ENCODE measurements at regions not wholly inside any gene's neighbourhood (a gene's known extent, or its start where the extent isn't known, plus 50 kb on each side); places are given as distances from the start of the nearest gene placed in this dataset.

DNA sequence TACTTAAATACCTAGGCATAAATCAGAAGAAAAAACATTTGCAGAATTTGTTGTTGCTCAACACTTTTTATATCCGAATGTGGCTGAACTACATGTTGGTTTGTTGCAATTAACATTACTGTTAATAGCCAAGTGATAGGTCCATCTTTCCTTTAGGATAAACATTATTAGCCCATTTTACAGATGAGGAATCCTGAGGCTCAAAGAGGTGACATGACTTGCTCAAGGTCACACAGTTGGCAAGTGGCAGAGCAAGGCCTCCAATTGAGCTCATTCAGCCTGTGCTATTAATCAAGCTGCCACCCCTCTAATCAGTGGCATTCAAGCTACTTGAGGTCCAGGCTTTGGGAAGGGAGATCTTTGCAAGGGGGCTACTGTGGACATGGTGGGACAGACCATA, 125.8 kb upstream of the ATP2B2 start:
- TF ChIP-seq CTCF (IDR thresholded peaks at IDR 0.05; ENCODE audit: low read depth, low read length) (no peak), EZH2phosphoT487 (IDR thresholded peaks at IDR 0.05; ENCODE audit: low read depth) (no peak)
- no peaks in the 10 kb centered on the region for H3K79me2 ChIP-seq (ENCODE audit: low read length)
- no peaks in the 10 kb centered on the region for H4K20me1 ChIP-seq (ENCODE audit: insufficient read depth, low read length)

DNA sequence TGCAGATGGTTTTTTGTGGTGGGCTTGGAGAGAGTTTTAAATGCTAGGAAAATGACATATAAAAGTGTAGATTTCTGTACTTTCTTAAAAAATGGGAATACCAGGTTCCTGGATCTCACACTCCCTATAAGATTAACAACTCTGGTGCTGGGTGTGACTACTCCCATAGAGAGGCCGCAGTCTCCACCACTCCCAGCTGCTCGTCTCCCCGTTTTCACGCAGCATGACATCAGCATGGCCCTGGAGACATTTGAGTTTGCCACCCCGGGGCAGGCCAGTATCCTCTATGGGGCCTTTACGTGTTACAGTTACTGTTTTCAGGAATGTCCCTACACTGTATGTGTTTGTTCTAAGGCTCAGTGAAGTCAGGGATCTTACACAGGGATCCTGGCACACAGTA, 126.7 kb upstream of the ATP2B2 start:
- Histone ChIP-seq H3K4me1 (ENCODE audit: low read length) (no peaks in the 10 kb centered on the region), H3K79me2 (ENCODE audit: low read length) (no peaks in the 10 kb centered on the region), H3K9ac (ENCODE audit: low read length) (no peak overlapping the region), H3K27me3 (ENCODE audit: low read depth, low read length) (no peaks in the 10 kb centered on the region; the same call in none of the 2 replicates), H3K27ac (ENCODE audit: low read length) (no peak overlapping the region), H4K20me1 (ENCODE audit: insufficient read depth, low read length) (no peaks in the 10 kb centered on the region), H2AFZ (ENCODE audit: low read depth, low read length) (no peak overlapping the region), H3K4me3 (ENCODE audit: low read length) (no peak overlapping the region), H3K4me2 (ENCODE audit: low read length) (no peak overlapping the region), H3K9me3 (ENCODE audit: insufficient read depth, low read length) (no peaks in the 10 kb centered on the region), H3K36me3 (replicated peaks; ENCODE audit: low read depth, low read length) (no peaks in the 10 kb centered on the region)
- TF ChIP-seq EZH2phosphoT487 (IDR thresholded peaks at IDR 0.05; ENCODE audit: low read depth) (no peak), CTCF (IDR thresholded peaks at IDR 0.05; ENCODE audit: low read depth, low read length) (no peak)

More for the DNA sequence above, 125.8 kb upstream of the ATP2B2 start:
- H2AFZ ChIP-seq (ENCODE audit: low read depth, low read length): no peak overlapping the region
- H3K36me3 ChIP-seq (replicated peaks; ENCODE audit: low read depth, low read length): no peaks in the 10 kb centered on the region
- no peak overlapping the region for H3K4me3 ChIP-seq (ENCODE audit: low read length)
- no peaks in the 10 kb centered on the region for H3K9me3 ChIP-seq (ENCODE audit: insufficient read depth, low read length)
- H3K9ac ChIP-seq (ENCODE audit: low read length): no peak overlapping the region
- H3K4me2 ChIP-seq (ENCODE audit: low read length): no peak overlapping the region
- no peak overlapping the region for H3K27ac ChIP-seq (ENCODE audit: low read length)
- H3K4me1 ChIP-seq (ENCODE audit: low read length): no peaks in the 10 kb centered on the region
- no peaks in the 10 kb centered on the region; the same call in none of the 2 replicates for H3K27me3 ChIP-seq (ENCODE audit: low read depth, low read length)

GRCh38 chr3:10632741-10633140, 127.4 kb upstream of the ATP2B2 start:
- no peaks in the 10 kb centered on the region for H3K79me2 ChIP-seq (ENCODE audit: low read length)
- H3K36me3 ChIP-seq (replicated peaks; ENCODE audit: low read depth, low read length): no peaks in the 10 kb centered on the region
- no peak overlapping the region for H3K9ac ChIP-seq (ENCODE audit: low read length)
- H3K27me3 ChIP-seq (ENCODE audit: low read depth, low read length): peaks cover 4% of the 10 kb centered on the region
- H4K20me1 ChIP-seq (ENCODE audit: insufficient read depth, low read length): no peaks in the 10 kb centered on the region
- no peak overlapping the region for H3K27ac ChIP-seq (ENCODE audit: low read length)
- H3K4me1 ChIP-seq (ENCODE audit: low read length): no peaks in the 10 kb centered on the region
- H3K4me2 ChIP-seq (ENCODE audit: low read length): no peak overlapping the region
- H3K4me3 ChIP-seq (ENCODE audit: low read length): no peak overlapping the region
- H2AFZ ChIP-seq (ENCODE audit: low read depth, low read length): no peak overlapping the region
- H3K9me3 ChIP-seq (ENCODE audit: insufficient read depth, low read length): no peaks in the 10 kb centered on the region; the same call in 1 of the 2 replicates
- TF ChIP-seq EZH2phosphoT487 (IDR thresholded peaks at IDR 0.05; ENCODE audit: low read depth) (no peak), CTCF (IDR thresholded peaks at IDR 0.05; ENCODE audit: low read depth, low read length) (no peak)

DNA sequence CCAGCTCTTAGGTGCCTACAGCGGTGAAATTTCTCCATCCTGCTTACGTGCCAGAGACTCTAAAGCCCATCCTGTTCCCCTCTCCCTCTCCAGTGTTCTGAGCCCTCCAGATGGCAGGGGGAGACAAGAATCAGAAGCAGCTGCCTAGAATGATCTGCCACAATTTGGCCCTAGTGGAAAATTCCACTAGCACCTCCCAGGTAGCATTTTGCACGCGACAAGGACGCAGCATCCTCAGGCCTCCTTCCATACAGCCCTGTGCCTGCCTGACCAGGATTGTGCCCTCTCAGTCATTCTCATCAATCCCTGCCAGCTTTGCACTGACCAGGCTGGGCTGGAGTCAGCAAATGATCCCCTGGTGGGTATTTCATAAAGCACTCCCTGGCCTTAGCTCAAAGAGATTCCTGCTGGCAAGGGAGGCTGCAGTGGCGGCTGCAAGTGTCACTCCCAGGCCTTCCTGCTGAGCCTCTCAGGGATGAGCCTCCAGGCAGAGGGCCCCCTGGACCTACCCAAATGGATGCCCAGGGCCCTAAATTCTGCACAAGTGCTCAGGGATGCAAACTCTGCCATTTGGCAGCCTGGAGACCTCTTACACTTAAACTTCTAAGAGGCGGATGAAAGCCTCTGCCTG, 130.2 kb upstream of the ATP2B2 start:
- H3K36me3 ChIP-seq (replicated peaks; ENCODE audit: low read depth, low read length): no peaks in the 10 kb centered on the region
- H4K20me1 ChIP-seq (ENCODE audit: insufficient read depth, low read length): no peaks in the 10 kb centered on the region
- H3K27ac ChIP-seq (ENCODE audit: low read length): no peak overlapping the region
- no peaks in the 10 kb centered on the region for H3K4me1 ChIP-seq (ENCODE audit: low read length)
- H3K79me2 ChIP-seq (ENCODE audit: low read length): no peaks in the 10 kb centered on the region
- no peak overlapping the region for H2AFZ ChIP-seq (ENCODE audit: low read depth, low read length)
- no peak overlapping the region for H3K4me3 ChIP-seq (ENCODE audit: low read length)
- no peak overlapping the region for H3K9ac ChIP-seq (ENCODE audit: low read length)
- H3K4me2 ChIP-seq (ENCODE audit: low read length): no peak overlapping the region
- TF ChIP-seq EZH2phosphoT487 (IDR thresholded peaks at IDR 0.05; ENCODE audit: low read depth) (no peak), CTCF (IDR thresholded peaks at IDR 0.05; ENCODE audit: low read depth, low read length) (no peak)
- H3K9me3 ChIP-seq (ENCODE audit: insufficient read depth, low read length): no peaks in the 10 kb centered on the region; the same call in 1 of the 2 replicates
- H3K27me3 ChIP-seq (ENCODE audit: low read depth, low read length): 0 out of 2 replicates have a peak, but pooled peaks cover 5% of the 10 kb centered on the region

Measured in OCI-LY3 (cell line).